ENCODE measurements at regions not wholly inside any gene's neighbourhood (a gene's known extent, or its start where the extent isn't known, plus 50 kb on each side); places are given as distances from the start of the nearest gene placed in this dataset.

DNA sequence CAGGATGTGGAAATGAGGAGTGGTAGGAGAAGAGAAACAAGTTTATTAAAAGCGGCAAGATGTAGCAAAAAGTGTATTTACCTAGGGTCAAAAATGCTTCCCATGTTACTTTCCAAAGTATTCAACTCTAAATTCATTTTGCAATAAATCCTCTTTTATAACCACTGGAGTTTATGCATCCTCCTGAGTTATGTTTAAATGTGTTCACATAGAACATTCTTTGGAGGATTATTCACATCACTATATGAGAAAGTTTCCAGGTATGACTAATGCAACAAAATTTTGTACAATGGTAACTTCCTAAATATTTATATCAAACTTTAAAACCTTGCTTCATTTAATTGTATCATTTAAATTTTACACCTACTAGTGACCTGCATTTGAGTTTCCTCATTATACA is 870.6 kb upstream of the SLIT2 start:
- no peaks in the 10 kb centered on the region for H4K20me1 ChIP-seq (replicated peaks; ENCODE audit: control insufficient read depth, extremely low read depth, insufficient read depth, low read length)
- no peak overlapping the region for H2AFZ ChIP-seq (ENCODE audit: low read depth, low read length)
- CTCF ChIA-PET = no interaction called here
- FAIRE-seq (no peak), DNase-seq (ENCODE audit: low read depth, low spot score) (no peak)
- H3K4me2 ChIP-seq (ENCODE audit: insufficient read depth, low read length) = no peak overlapping the region
- POLR2A ChIA-PET = no interaction called here
- no peak overlapping the region for H3K9ac ChIP-seq (replicated peaks; ENCODE audit: extremely low read depth, insufficient read depth, low read length)
- BruUV-seq (replicated peaks) = no TSS peak
- dilution Hi-C loops (cut with MboI; ENCODE audit: extremely low pct_ligation_motif_present, low sequenced_read_pairs) = no loop called here
- no peaks in the 10 kb centered on the region for H3K9me3 ChIP-seq (replicated peaks; ENCODE audit: control insufficient read depth, insufficient read depth, low read length)
- H3K9me1 ChIP-seq (replicated peaks; ENCODE audit: control insufficient read depth, extremely low read depth, insufficient read depth, low read length) = peaks cover 3% of the 10 kb centered on the region
- TF ChIP-seq, protein P1, sequence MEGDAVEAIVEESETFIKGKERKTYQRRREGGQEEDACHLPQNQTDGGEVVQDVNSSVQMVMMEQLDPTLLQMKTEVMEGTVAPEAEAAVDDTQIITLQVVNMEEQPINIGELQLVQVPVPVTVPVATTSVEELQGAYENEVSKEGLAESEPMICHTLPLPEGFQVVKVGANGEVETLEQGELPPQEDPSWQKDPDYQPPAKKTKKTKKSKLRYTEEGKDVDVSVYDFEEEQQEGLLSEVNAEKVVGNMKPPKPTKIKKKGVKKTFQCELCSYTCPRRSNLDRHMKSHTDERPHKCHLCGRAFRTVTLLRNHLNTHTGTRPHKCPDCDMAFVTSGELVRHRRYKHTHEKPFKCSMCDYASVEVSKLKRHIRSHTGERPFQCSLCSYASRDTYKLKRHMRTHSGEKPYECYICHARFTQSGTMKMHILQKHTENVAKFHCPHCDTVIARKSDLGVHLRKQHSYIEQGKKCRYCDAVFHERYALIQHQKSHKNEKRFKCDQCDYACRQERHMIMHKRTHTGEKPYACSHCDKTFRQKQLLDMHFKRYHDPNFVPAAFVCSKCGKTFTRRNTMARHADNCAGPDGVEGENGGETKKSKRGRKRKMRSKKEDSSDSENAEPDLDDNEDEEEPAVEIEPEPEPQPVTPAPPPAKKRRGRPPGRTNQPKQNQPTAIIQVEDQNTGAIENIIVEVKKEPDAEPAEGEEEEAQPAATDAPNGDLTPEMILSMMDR (IDR thresholded peaks at IDR 0.05; ENCODE audit: extremely low read depth in 1 of 2, insufficient read depth in 1 of 2, low read depth in 1 of 2, low read length in 2 of 2) = no peak
- TF ChIP-seq JUN (IDR thresholded peaks at IDR 0.05; ENCODE audit: borderline replicate concordance, insufficient read depth, insufficient read length, low read depth) (no peak), MYC (IDR thresholded peaks at IDR 0.05; ENCODE audit: low read depth, low read length) (no peak), POLR2A (IDR thresholded peaks at IDR 0.05; ENCODE audit: low read depth, low read length) (no peak)
- TF ChIP-seq, protein P2, sequence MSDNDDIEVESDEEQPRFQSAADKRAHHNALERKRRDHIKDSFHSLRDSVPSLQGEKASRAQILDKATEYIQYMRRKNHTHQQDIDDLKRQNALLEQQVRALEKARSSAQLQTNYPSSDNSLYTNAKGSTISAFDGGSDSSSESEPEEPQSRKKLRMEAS (IDR thresholded peaks at IDR 0.05; ENCODE audit: insufficient read depth, insufficient read length) = no peak
- H3K36me3 ChIP-seq (ENCODE audit: control insufficient read depth in 2 of 2, extremely low read depth in 1 of 2, insufficient read depth in 2 of 2, low read length in 2 of 2) = no peaks in the 10 kb centered on the region
- H3K4me3 ChIP-seq (replicated peaks in 1 of 3; ENCODE audit: insufficient read depth in 1 of 3, low read depth in 1 of 3, low read length in 3 of 3) = no peak overlapping the region
- intact Hi-C loops (cut with micrococcal nuclease) = no loop called here
- no peak overlapping the region for H3K27ac ChIP-seq (ENCODE audit: insufficient read depth, low read depth, low read length)
- H3K27me3 ChIP-seq (ENCODE audit: control insufficient read depth in 2 of 2, insufficient read depth in 2 of 2, low read length in 2 of 2) = no peaks in the 10 kb centered on the region
- H3K4me1 ChIP-seq (ENCODE audit: control insufficient read depth, extremely low read depth, insufficient read depth, low read length) = no peaks in the 10 kb centered on the region
- no peaks in the 10 kb centered on the region for H3K79me2 ChIP-seq (ENCODE audit: control insufficient read depth, insufficient read depth, low read length)

DNA sequence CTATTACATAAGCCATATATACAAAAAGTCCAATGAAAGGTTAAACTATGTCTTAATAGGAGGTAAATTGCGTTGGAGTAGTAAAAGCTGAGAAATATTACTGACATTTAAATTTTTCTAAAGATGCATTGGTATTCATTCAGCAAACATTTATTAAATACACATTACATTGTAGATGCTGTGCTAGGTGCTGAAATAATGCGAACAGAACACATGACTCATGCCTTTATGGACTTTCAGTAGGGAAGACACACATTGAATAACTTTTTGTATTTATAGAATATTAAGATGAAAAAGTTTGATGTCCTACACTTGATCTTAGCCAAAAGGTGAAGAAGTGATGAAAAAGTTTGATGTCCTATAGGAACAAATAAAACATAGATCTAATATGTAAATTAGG is 871.1 kb upstream of the SLIT2 start:
- ChIA-PET CTCF (no interaction called here), POLR2A (no interaction called here)
- DNase-seq (ENCODE audit: low read depth, low spot score) = no peak
- Histone ChIP-seq H3K4me1 (ENCODE audit: control insufficient read depth, extremely low read depth, insufficient read depth, low read length) (no peaks in the 10 kb centered on the region), H2AFZ (ENCODE audit: low read depth, low read length) (no peak overlapping the region), H3K36me3 (ENCODE audit: control insufficient read depth in 2 of 2, extremely low read depth in 1 of 2, insufficient read depth in 2 of 2, low read length in 2 of 2) (no peaks in the 10 kb centered on the region), H3K4me2 (ENCODE audit: insufficient read depth, low read length) (no peak overlapping the region), H3K27ac (ENCODE audit: insufficient read depth, low read depth, low read length) (no peak overlapping the region), H3K9me1 (replicated peaks; ENCODE audit: control insufficient read depth, extremely low read depth, insufficient read depth, low read length) (peaks cover 3% of the 10 kb centered on the region), H3K9ac (replicated peaks; ENCODE audit: extremely low read depth, insufficient read depth, low read length) (no peak overlapping the region), H3K79me2 (ENCODE audit: control insufficient read depth, insufficient read depth, low read length) (no peaks in the 10 kb centered on the region), H3K9me3 (replicated peaks; ENCODE audit: control insufficient read depth, insufficient read depth, low read length) (no peaks in the 10 kb centered on the region), H3K4me3 (replicated peaks in 1 of 3; ENCODE audit: insufficient read depth in 1 of 3, low read depth in 1 of 3, low read length in 3 of 3) (no peak overlapping the region), H3K27me3 (ENCODE audit: control insufficient read depth in 2 of 2, insufficient read depth in 2 of 2, low read length in 2 of 2) (no peaks in the 10 kb centered on the region), H4K20me1 (replicated peaks; ENCODE audit: control insufficient read depth, extremely low read depth, insufficient read depth, low read length) (no peaks in the 10 kb centered on the region)
- TF ChIP-seq, protein P1 (IDR thresholded peaks at IDR 0.05; ENCODE audit: extremely low read depth in 1 of 2, insufficient read depth in 1 of 2, low read depth in 1 of 2, low read length in 2 of 2) = no peak
- TF ChIP-seq GATA2 (IDR thresholded peaks at IDR 0.05; ENCODE audit: insufficient read depth, insufficient read length, low read depth, low read length) = no peak
- TF ChIP-seq POLR2AphosphoS5 (IDR thresholded peaks at IDR 0.05; ENCODE audit: insufficient read depth, low read depth, low read length) = no peak
- TF ChIP-seq EZH2 (IDR thresholded peaks at IDR 0.05; ENCODE audit: borderline replicate concordance, low read depth, low read length, severe bottlenecking) = no peak
- no peak for TF ChIP-seq FOS (IDR thresholded peaks at IDR 0.05; ENCODE audit: borderline replicate concordance, insufficient read depth, low read length)
- no peak for TF ChIP-seq POLR2A (IDR thresholded peaks at IDR 0.05; ENCODE audit: low read depth, low read length)
- TF ChIP-seq MYC (IDR thresholded peaks at IDR 0.05; ENCODE audit: low read depth, low read length) = no peak
- TF ChIP-seq, protein P2 (IDR thresholded peaks at IDR 0.05; ENCODE audit: insufficient read depth, insufficient read length) = no peak
- no peak for TF ChIP-seq JUN (IDR thresholded peaks at IDR 0.05; ENCODE audit: borderline replicate concordance, insufficient read depth, insufficient read length, low read depth)
- no TSS peak for BruUV-seq (replicated peaks)
- dilution Hi-C loops (cut with MboI; ENCODE audit: extremely low pct_ligation_motif_present, low sequenced_read_pairs) (no loop called here), intact Hi-C loops (cut with micrococcal nuclease) (no loop called here)
- FAIRE-seq = no peak

Data from endothelial cell of umbilical vein (primary cell).